Upper lobe of left lung (tissue), 6 donors: ENCODE measurements at regions not wholly inside any gene's neighbourhood (a gene's known extent, or its start where the extent isn't known, plus 50 kb on each side); places are given as distances from the start of the nearest gene placed in this dataset.

ENCODE experiments used
- ATAC-seq, 2 donors: fragments of 200-7000 bp; cut with Tn5 transposase; one replicate each; pipeline ENCODE4 v1.9.1; 2022; ENCODE audit warnings: mild to moderate bottlenecking in 2 of 2, moderate library complexity in 2 of 2; ENCODE audit not compliant: low FRiP score in 2 of 2
- DNase-seq, 2 donors: peaks; one replicate each; pipeline ENCODE4 v3.0.0-alpha.2; 2019 to 2020
- H3K27ac ChIP-seq, 4 donors: fragments of 200-600 bp; sonication (generic); one replicate each; pipeline ENCODE4 v1.5.1; 2016 to 2019
- H3K27me3 ChIP-seq, 4 donors: fragments of 200-600 bp; sonication (generic); one replicate each; pipeline ENCODE4 v1.5.1; 2017 to 2019
- H3K36me3 ChIP-seq, 4 donors: fragments of 200-600 bp; sonication (generic); one replicate each; pipeline ENCODE4 v1.5.1; 2016 to 2019
- H3K4me1 ChIP-seq, 4 donors: fragments of 200-600 bp; sonication (generic); one replicate each; pipeline ENCODE4 v1.5.1; 2018 to 2019
- H3K4me3 ChIP-seq, 4 donors: fragments of 200-600 bp; sonication (generic); one replicate each; pipeline ENCODE4 v1.5.1; 2017 to 2019; ENCODE audit warnings: mild to moderate bottlenecking in 2 of 4, moderate library complexity in 1 of 4
- H3K9me3 ChIP-seq, 4 donors: fragments of 200-600 bp; sonication (generic); one replicate each; pipeline ENCODE4 v1.5.1; 2018 to 2019
- EP300 ChIP-seq, 4 donors: sonication (generic); formaldehyde crosslinking; IDR thresholded peaks; one replicate each; pipeline ENCODE4 v1.5.1; 2017; ENCODE audit warnings: antibody characterized with exemption in 4 of 4, control low read depth in 2 of 4
- POLR2A ChIP-seq, 4 donors: fragments of 450-650 bp; IDR thresholded peaks; one replicate each; pipeline ENCODE4 v1.5.1; 2016 to 2017; ENCODE audit warnings: antibody characterized with exemption in 4 of 4, mild to moderate bottlenecking in 2 of 4
- POLR2AphosphoS5 ChIP-seq, 2 donors: sonication (generic); formaldehyde crosslinking; IDR thresholded peaks; one replicate each; pipeline ENCODE4 v1.5.1; 2017; ENCODE audit warnings: antibody characterized with exemption in 2 of 2
- WGBS, 2 donors: methylation state at CpG; one replicate each; pipeline ENCODE4 v1.1.5; 2017 to 2018; 5-methylcytosine and 5-hydroxymethylcytosine counted together
- TF ChIP-seq, protein P1 (sequence below), 6 experiments: fragments of 450-650 bp in 4 of 6; fragments of 200-600 bp in 2 of 6; sonication (generic) in 2 of 6; IDR thresholded peaks; one replicate each; pipeline ENCODE4 v1.5.1; 2016 to 2019; ENCODE audit warnings: antibody characterized with exemption in 6 of 6
- donor health status: DM: no; HTN: no; CAD: no; lungs with moderate emphysema.
- donor health status: DM: no; HTN: yes; CAD: no; lungs with severe emphysema.

DNA sequence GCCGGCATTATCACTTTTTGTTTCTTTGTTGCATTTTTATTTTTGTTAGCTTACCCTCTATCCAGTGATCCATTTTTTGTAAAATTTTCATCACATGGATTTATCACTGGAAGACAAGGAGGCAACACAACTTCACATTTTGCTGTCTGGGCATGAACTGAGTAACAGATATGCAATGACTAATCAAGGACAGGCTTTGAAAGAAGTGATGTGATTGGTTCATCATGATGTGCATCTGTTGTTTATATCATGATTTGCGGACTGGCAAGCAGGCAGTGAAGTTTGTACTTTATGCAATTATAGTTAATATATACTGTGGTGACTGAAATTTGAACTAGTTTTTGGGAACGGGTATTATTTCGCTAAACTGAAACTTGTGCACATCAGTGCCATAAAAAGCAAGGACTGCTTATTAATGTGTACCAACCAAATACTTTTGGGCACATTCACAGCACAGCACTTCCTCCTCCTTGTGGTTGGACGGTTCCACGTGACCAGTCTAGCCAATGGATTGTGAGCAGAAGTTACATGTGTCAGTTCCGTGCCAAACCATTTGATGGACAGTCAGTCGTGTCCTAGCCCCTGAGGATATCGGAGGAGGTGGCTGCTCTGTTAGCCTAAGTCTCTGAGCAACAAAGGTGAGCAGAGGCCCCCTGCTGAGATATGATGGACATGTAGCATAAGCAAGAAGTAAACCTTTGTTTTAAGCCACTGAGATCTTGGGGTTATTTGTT, 201.4 kb upstream of the SIX2 start:
- Histone ChIP-seq H3K36me3 (no peaks in the 10 kb centered on the region), H3K27me3 (no peaks in the 10 kb centered on the region), H3K4me1 (no peaks in the 10 kb centered on the region), H3K4me3 (no peak overlapping the region), H3K9me3 (no peaks in the 10 kb centered on the region), H3K27ac (no peak overlapping the region)
- TF ChIP-seq POLR2A (IDR thresholded peaks at IDR 0.05) (no peak), POLR2AphosphoS5 (IDR thresholded peaks at IDR 0.05) (no peak), EP300 (IDR thresholded peaks at IDR 0.05) (no peak)
- TF ChIP-seq, protein P1, sequence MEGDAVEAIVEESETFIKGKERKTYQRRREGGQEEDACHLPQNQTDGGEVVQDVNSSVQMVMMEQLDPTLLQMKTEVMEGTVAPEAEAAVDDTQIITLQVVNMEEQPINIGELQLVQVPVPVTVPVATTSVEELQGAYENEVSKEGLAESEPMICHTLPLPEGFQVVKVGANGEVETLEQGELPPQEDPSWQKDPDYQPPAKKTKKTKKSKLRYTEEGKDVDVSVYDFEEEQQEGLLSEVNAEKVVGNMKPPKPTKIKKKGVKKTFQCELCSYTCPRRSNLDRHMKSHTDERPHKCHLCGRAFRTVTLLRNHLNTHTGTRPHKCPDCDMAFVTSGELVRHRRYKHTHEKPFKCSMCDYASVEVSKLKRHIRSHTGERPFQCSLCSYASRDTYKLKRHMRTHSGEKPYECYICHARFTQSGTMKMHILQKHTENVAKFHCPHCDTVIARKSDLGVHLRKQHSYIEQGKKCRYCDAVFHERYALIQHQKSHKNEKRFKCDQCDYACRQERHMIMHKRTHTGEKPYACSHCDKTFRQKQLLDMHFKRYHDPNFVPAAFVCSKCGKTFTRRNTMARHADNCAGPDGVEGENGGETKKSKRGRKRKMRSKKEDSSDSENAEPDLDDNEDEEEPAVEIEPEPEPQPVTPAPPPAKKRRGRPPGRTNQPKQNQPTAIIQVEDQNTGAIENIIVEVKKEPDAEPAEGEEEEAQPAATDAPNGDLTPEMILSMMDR (IDR thresholded peaks at IDR 0.05) = no peak
- no peak for DNase-seq
- ATAC-seq = peak in 1 of 2 donors; percentile 20
- WGBS, 2 donors = 89% methylated on average over 9 of the region's 9 CpGs

DNA sequence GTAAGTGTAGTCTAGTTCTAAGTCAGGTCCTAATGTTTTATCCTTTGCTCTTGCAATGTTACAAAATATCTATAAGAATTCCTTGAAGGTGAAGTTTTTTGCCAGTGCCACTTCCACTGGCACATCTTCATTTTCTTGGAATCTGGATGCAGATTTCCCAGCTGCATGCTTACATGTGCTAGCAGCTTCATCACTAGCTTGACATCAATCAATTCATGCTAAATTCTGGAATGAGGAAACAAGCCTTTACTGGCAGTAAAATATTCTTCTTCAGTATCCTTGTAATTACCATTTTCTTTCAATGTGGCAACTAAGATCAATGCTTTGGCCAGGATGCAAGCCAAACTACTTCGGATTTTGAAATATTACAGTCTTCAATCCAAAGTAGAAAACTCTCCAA, 200.6 kb upstream of the SIX2 start:
- TF ChIP-seq POLR2AphosphoS5 (IDR thresholded peaks at IDR 0.05) (no peak), POLR2A (IDR thresholded peaks at IDR 0.05) (no peak), EP300 (IDR thresholded peaks at IDR 0.05) (no peak)
- TF ChIP-seq, protein P1 (IDR thresholded peaks at IDR 0.05) = no peak
- Histone ChIP-seq H3K36me3 (no peaks in the 10 kb centered on the region), H3K4me3 (no peak overlapping the region), H3K27me3 (no peaks in the 10 kb centered on the region), H3K27ac (no peak overlapping the region), H3K9me3 (no peaks in the 10 kb centered on the region), H3K4me1 (no peaks in the 10 kb centered on the region)
- 96% methylated on average over 1 of the region's 1 CpG for WGBS, 2 donors
- DNase-seq (no peak), ATAC-seq (no peak)

DNA sequence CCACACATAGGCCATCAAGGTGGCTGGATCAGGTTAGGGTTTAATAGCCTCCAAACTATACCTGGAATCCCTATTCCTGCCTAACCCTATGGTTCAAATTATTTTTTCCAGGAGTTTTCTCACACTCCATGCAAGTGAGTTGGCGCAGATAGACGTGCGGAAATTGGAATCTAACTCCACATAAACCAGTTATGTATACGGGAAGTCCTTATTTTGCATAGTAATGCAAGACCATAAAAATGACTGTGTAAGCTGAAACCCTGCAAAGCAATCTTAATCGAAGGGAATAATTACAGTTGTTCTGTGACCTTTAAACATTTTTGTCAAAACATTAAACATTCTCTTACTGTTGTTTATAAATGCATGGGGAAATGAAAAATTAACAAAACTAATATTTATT, 200.1 kb upstream of the SIX2 start:
- ATAC-seq = no peak
- WGBS, 2 donors = 86 to 89% methylated on average over 5 of the region's 5 CpGs
- no peak for DNase-seq
- Histone ChIP-seq H3K4me1 (no peaks in the 10 kb centered on the region), H3K27me3 (no peaks in the 10 kb centered on the region), H3K9me3 (no peaks in the 10 kb centered on the region), H3K36me3 (no peaks in the 10 kb centered on the region), H3K27ac (no peak overlapping the region), H3K4me3 (no peak overlapping the region)
- no peak for TF ChIP-seq POLR2AphosphoS5 (IDR thresholded peaks at IDR 0.05)
- no peak for TF ChIP-seq EP300 (IDR thresholded peaks at IDR 0.05)
- TF ChIP-seq, protein P1 (IDR thresholded peaks at IDR 0.05) = no peak
- no peak for TF ChIP-seq POLR2A (IDR thresholded peaks at IDR 0.05)

DNA sequence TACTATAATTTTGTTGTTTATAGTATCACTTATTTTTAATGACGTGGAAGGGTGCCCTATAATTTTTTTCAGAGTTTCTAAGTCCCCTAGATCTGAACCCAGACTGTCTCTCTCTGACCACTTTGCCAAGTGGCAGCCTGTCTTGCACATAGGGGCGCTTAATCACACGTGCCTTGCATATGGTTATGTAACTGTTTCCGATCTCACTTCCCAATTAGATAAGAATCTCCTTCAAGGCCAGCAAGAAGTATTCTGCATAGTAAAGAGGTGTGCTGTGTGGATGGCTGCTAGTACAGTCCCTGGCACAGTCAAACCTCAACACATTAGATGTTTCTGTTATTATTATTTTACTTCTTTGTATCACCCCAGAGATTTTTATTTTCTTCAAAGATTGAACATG, 197.8 kb upstream of the SIX2 start:
- Histone ChIP-seq H3K27ac (no peak overlapping the region), H3K4me3 (no peak overlapping the region), H3K27me3 (no peaks in the 10 kb centered on the region), H3K36me3 (no peaks in the 10 kb centered on the region), H3K4me1 (no peaks in the 10 kb centered on the region), H3K9me3 (no peaks in the 10 kb centered on the region)
- WGBS, 2 donors = 22 to 26% methylated on average over 3 to 4 of the region's 4 CpGs
- no peak for DNase-seq
- ATAC-seq = no peak
- TF ChIP-seq POLR2AphosphoS5 (IDR thresholded peaks at IDR 0.05) (no peak), EP300 (IDR thresholded peaks at IDR 0.05) (peak in 1 of 4 donors; percentile 36)

DNA sequence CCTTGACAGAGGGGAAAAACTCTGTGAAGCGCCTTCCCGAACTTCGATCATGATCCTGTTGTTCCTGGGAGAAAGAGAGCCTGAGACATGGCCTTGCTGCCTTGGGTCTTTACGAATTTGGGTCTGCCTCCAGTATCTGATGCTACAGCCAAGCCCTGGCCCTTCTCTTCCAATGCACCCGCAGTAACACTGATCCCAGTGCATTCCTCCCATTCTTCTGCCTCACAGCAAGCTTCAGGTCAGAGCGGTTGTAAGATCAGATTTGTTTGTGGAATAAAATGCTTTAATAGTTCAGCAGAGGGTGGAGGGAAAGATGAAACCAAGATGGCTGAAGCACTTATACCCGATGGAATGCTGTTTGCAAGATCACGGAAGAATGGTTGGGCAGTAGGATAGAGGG, 196.7 kb upstream of the SIX2 start:
- Histone ChIP-seq H3K4me1 (no peaks in the 10 kb centered on the region), H3K36me3 (no peaks in the 10 kb centered on the region), H3K27ac (no peak overlapping the region), H3K9me3 (no peaks in the 10 kb centered on the region), H3K4me3 (no peak overlapping the region), H3K27me3 (no peaks in the 10 kb centered on the region)
- DNase-seq (no peak), ATAC-seq (no peak)
- TF ChIP-seq, protein P1 (IDR thresholded peaks at IDR 0.05) = no peak
- TF ChIP-seq EP300 (IDR thresholded peaks at IDR 0.05) (no peak), POLR2A (IDR thresholded peaks at IDR 0.05) (no peak)
- 90% methylated on average over 8 of the region's 8 CpGs for WGBS, 2 donors
